ENCODE measurements at regions not wholly inside any gene's neighbourhood (a gene's known extent, or its start where the extent isn't known, plus 50 kb on each side); places are given as distances from the start of the nearest gene placed in this dataset.
"Not testable (repeated sequence)": the region's sequence is repeated elsewhere in the genome, so short reads cannot be mapped to it uniquely, and the experiment has no call there.

DNA sequence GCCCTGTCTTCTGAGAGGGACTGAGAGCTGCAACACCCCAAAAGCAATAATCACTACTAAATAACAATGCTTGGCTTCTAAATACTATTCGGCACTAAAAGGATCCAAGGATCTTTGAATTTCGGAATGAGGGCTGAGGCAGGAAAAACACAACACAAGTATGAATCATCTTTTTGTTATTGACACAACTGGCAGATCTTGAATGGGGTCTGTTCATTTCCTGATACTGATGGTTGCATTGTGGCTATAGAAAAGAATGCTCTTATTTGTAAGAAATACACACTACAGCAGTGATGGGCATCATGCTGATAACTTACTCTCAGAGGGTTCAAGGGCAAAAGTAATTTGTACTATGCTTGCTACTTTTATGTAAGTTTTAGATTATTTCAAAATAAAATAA, 149.2 kb upstream of the PLD5 start:
- H3K4me3 ChIP-seq = no peak overlapping the region
- no peaks in the 10 kb centered on the region for H3K36me3 ChIP-seq
- intact Hi-C loops (cut with DNase I; ENCODE audit: low total_unique reads) = no loop called here
- TF ChIP-seq POLR2AphosphoS5 (IDR thresholded peaks at IDR 0.05) (no peak), POLR2A (IDR thresholded peaks at IDR 0.05) (no peak)
- TF ChIP-seq, protein P1, sequence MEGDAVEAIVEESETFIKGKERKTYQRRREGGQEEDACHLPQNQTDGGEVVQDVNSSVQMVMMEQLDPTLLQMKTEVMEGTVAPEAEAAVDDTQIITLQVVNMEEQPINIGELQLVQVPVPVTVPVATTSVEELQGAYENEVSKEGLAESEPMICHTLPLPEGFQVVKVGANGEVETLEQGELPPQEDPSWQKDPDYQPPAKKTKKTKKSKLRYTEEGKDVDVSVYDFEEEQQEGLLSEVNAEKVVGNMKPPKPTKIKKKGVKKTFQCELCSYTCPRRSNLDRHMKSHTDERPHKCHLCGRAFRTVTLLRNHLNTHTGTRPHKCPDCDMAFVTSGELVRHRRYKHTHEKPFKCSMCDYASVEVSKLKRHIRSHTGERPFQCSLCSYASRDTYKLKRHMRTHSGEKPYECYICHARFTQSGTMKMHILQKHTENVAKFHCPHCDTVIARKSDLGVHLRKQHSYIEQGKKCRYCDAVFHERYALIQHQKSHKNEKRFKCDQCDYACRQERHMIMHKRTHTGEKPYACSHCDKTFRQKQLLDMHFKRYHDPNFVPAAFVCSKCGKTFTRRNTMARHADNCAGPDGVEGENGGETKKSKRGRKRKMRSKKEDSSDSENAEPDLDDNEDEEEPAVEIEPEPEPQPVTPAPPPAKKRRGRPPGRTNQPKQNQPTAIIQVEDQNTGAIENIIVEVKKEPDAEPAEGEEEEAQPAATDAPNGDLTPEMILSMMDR (IDR thresholded peaks at IDR 0.05) = no peak
- H3K4me1 ChIP-seq = no peaks in the 10 kb centered on the region
- H3K9me3 ChIP-seq = no peaks in the 10 kb centered on the region
- no peak overlapping the region for H3K27ac ChIP-seq
- no peaks in the 10 kb centered on the region for H3K27me3 ChIP-seq
- DNase-seq (ENCODE audit: low spot score in 2 of 2) = no peak

- intact Hi-C loops (cut with DNase I; ENCODE audit: low total_unique reads); H3K27me3 ChIP-seq; DNase-seq (ENCODE audit: low spot score in 2 of 2); H3K9me3 ChIP-seq; H3K4me3 ChIP-seq; H3K36me3 ChIP-seq; H3K4me1 ChIP-seq; H3K27ac ChIP-seq: not testable (repeated sequence)
Observed at GRCh38 chr1:242673165-242673564, 148.7 kb upstream of the PLD5 start.

- Histone ChIP-seq H3K27ac (no peak overlapping the region), H3K36me3 (no peaks in the 10 kb centered on the region), H3K4me3 (no peak overlapping the region), H3K27me3 (no peaks in the 10 kb centered on the region), H3K9me3 (no peaks in the 10 kb centered on the region), H3K4me1 (no peaks in the 10 kb centered on the region)
- DNase-seq (ENCODE audit: low spot score in 2 of 2) = no peak
- TF ChIP-seq POLR2A (IDR thresholded peaks at IDR 0.05) = no peak
- no peak for TF ChIP-seq POLR2AphosphoS5 (IDR thresholded peaks at IDR 0.05)
- TF ChIP-seq, protein P1 (IDR thresholded peaks at IDR 0.05) = no peak
- intact Hi-C loops (cut with DNase I; ENCODE audit: low total_unique reads) = no loop called here
Observed at GRCh38 chr1:242670019-242670418, 145.5 kb upstream of the PLD5 start.

GRCh38 chr1:242662886-242663285, 138.4 kb upstream of the PLD5 start:
- H3K4me1 ChIP-seq = no peaks in the 10 kb centered on the region
- H3K9me3 ChIP-seq = no peaks in the 10 kb centered on the region
- no peak overlapping the region for H3K27ac ChIP-seq
- intact Hi-C loops (cut with DNase I; ENCODE audit: low total_unique reads) = no loop called here
- no peak for DNase-seq (ENCODE audit: low spot score in 2 of 2)
- no peaks in the 10 kb centered on the region for H3K27me3 ChIP-seq
- no peak overlapping the region for H3K4me3 ChIP-seq
- no peaks in the 10 kb centered on the region for H3K36me3 ChIP-seq
- TF ChIP-seq, protein P1 (IDR thresholded peaks at IDR 0.05) = no peak
- TF ChIP-seq POLR2A (IDR thresholded peaks at IDR 0.05) (no peak), POLR2AphosphoS5 (IDR thresholded peaks at IDR 0.05) (no peak)

DNA sequence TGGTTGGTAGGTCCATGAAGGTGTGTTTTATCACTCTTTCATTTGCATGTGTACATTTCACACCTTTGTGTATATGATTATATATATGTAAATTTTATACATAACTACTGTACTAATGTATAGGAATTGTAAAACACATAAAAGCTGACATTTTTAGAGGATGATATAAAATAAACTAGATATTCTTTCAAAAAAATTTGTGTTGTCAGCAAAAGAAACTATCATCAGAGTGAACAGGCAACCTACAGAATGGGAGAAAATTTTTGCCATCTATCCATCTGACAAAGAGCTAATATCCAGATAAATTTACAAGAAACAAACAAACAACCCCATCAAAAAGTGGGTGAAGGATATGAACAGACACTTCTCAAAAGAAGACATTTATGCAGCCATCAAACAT, 129.3 kb upstream of the PLD5 start:
- H3K4me3 ChIP-seq; H3K9me3 ChIP-seq; H3K4me1 ChIP-seq; DNase-seq (ENCODE audit: low spot score in 2 of 2); H3K27me3 ChIP-seq; H3K36me3 ChIP-seq; H3K27ac ChIP-seq; intact Hi-C loops (cut with DNase I; ENCODE audit: low total_unique reads): not testable (repeated sequence)

DNA sequence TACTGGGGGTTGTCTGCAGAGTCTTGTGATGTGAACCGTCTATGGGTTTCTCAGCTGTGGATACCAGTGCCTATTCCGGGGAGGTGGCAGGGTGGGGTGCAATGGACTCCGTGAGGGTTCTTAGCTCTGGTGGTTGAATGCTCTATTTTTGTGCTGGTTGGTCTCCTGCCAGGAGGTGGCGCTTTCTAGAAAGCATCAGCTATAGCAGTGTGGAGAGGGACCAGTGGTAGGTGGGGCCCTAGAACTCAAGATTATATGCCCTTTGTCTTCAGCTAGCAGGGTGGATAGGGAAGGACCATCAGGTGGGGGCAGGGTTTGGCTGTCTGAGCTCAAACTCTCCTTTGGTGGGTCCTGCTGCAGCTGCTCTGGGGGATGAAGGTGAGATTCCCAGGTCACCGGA, 127.3 kb upstream of the PLD5 start:
- TF ChIP-seq, protein P1 (IDR thresholded peaks at IDR 0.05) = no peak
- no peak for TF ChIP-seq POLR2A (IDR thresholded peaks at IDR 0.05)
- TF ChIP-seq POLR2AphosphoS5 (IDR thresholded peaks at IDR 0.05) = no peak
- no peak for DNase-seq (ENCODE audit: low spot score in 2 of 2)
- H3K36me3 ChIP-seq = no peaks in the 10 kb centered on the region
- peaks cover 0 to 8% of the 10 kb centered on the region in 2 donors for H3K9me3 ChIP-seq
- no peaks in the 10 kb centered on the region for H3K4me1 ChIP-seq
- H3K4me3 ChIP-seq = no peak overlapping the region
- intact Hi-C loops (cut with DNase I; ENCODE audit: low total_unique reads) = no loop called here
- no peak overlapping the region for H3K27ac ChIP-seq
- no peaks in the 10 kb centered on the region for H3K27me3 ChIP-seq

Measured in breast epithelium (tissue), 4 donors.